IPS-15b (cell line): ENCODE measurements at regions not wholly inside any gene's neighbourhood (a gene's known extent, or its start where the extent isn't known, plus 50 kb on each side); places are given as distances from the start of the nearest gene placed in this dataset.

ENCODE experiments used
- H3K27me3 ChIP-seq: one replicate; pipeline ENCODE4 v1.6.1; 2013; ENCODE audit warnings: low read length; ENCODE audit not compliant: control insufficient read depth, insufficient read depth
- H3K36me3 ChIP-seq: one replicate; pipeline ENCODE4 v1.6.1; 2013; ENCODE audit warnings: low read length; ENCODE audit not compliant: control insufficient read depth, insufficient read depth
- H3K4me1 ChIP-seq: one replicate; pipeline ENCODE4 v1.6.1; 2013; ENCODE audit warnings: mild to moderate bottlenecking, low read length; ENCODE audit not compliant: control insufficient read depth, insufficient read depth
- H3K4me3 ChIP-seq: one replicate; pipeline ENCODE4 v1.5.1; 2013; ENCODE audit warnings: low read depth, low read length
- H3K9ac ChIP-seq: one replicate; pipeline ENCODE4 v1.6.1; 2013; ENCODE audit warnings: low read depth, mild to moderate bottlenecking, low read length
- H3K9me3 ChIP-seq: one replicate; pipeline ENCODE4 v1.6.1; 2013; ENCODE audit warnings: mild to moderate bottlenecking, low read length; ENCODE audit not compliant: control insufficient read depth, insufficient read depth

GRCh38 chr20:41984031-41984430 lies 365.9 kb upstream of the CHD6 start:
- H3K36me3 ChIP-seq: no peaks in the 10 kb centered on the region
- no peaks in the 10 kb centered on the region for H3K4me1 ChIP-seq
- H3K4me3 ChIP-seq: no peak overlapping the region
- H3K9me3 ChIP-seq: no peaks in the 10 kb centered on the region
- no peak overlapping the region for H3K9ac ChIP-seq
- no peaks in the 10 kb centered on the region for H3K27me3 ChIP-seq

- Histone ChIP-seq H3K27me3 (no peaks in the 10 kb centered on the region), H3K9me3 (no peaks in the 10 kb centered on the region), H3K4me3 (no peak overlapping the region), H3K4me1 (no peaks in the 10 kb centered on the region), H3K36me3 (no peaks in the 10 kb centered on the region), H3K9ac (no peak overlapping the region)
Measured at GRCh38 chr20:41983159-41983558, 365.0 kb upstream of the CHD6 start.

- no peaks in the 10 kb centered on the region for H3K36me3 ChIP-seq
- H3K4me3 ChIP-seq: no peak overlapping the region
- H3K27me3 ChIP-seq: no peaks in the 10 kb centered on the region
- no peak overlapping the region for H3K9ac ChIP-seq
- peaks cover 4% of the 10 kb centered on the region for H3K4me1 ChIP-seq
- no peaks in the 10 kb centered on the region for H3K9me3 ChIP-seq
Measured at GRCh38 chr20:41981746-41982145, 363.6 kb upstream of the CHD6 start.

GRCh38 chr20:41978875-41979274 lies 360.7 kb upstream of the CHD6 start:
- no peaks in the 10 kb centered on the region for H3K9me3 ChIP-seq
- H3K27me3 ChIP-seq: no peaks in the 10 kb centered on the region
- peaks cover 4% of the 10 kb centered on the region for H3K4me1 ChIP-seq
- no peak overlapping the region for H3K4me3 ChIP-seq
- no peaks in the 10 kb centered on the region for H3K36me3 ChIP-seq
- H3K9ac ChIP-seq: no peak overlapping the region

- Histone ChIP-seq H3K36me3 (no peaks in the 10 kb centered on the region), H3K4me3 (no peak overlapping the region), H3K4me1 (peaks cover 4% of the 10 kb centered on the region), H3K9me3 (no peaks in the 10 kb centered on the region), H3K27me3 (no peaks in the 10 kb centered on the region), H3K9ac (no peak overlapping the region)
Measured at GRCh38 chr20:41978246-41978790, 360.1 kb upstream of the CHD6 start.

- H3K9ac ChIP-seq: no peak overlapping the region
- H3K27me3 ChIP-seq: no peaks in the 10 kb centered on the region
- no peaks in the 10 kb centered on the region for H3K36me3 ChIP-seq
- no peak overlapping the region for H3K4me3 ChIP-seq
- no peaks in the 10 kb centered on the region for H3K4me1 ChIP-seq
- H3K9me3 ChIP-seq: no peaks in the 10 kb centered on the region
Measured at GRCh38 chr20:41969656-41970055, 351.5 kb upstream of the CHD6 start.

GRCh38 chr20:41960166-41960565 lies 342.0 kb upstream of the CHD6 start:
- no peaks in the 10 kb centered on the region for H3K27me3 ChIP-seq

GRCh38 chr20:41958391-41958790 lies 340.2 kb upstream of the CHD6 start:
- H3K9me3 ChIP-seq: no peaks in the 10 kb centered on the region
- no peak overlapping the region for H3K9ac ChIP-seq
- no peaks in the 10 kb centered on the region for H3K27me3 ChIP-seq
- no peak overlapping the region for H3K4me3 ChIP-seq
- no peaks in the 10 kb centered on the region for H3K4me1 ChIP-seq
- no peaks in the 10 kb centered on the region for H3K36me3 ChIP-seq

More at GRCh38 chr20:41960166-41960565, 342.0 kb upstream of the CHD6 start:
- no peaks in the 10 kb centered on the region for H3K9me3 ChIP-seq
- H3K36me3 ChIP-seq: no peaks in the 10 kb centered on the region
- H3K4me3 ChIP-seq: no peak overlapping the region
- H3K4me1 ChIP-seq: no peaks in the 10 kb centered on the region
- H3K9ac ChIP-seq: no peak overlapping the region

- H3K27me3 ChIP-seq: no peaks in the 10 kb centered on the region
- H3K9ac ChIP-seq: no peak overlapping the region
- H3K4me1 ChIP-seq: no peaks in the 10 kb centered on the region
- no peak overlapping the region for H3K4me3 ChIP-seq
- no peaks in the 10 kb centered on the region for H3K9me3 ChIP-seq
- no peaks in the 10 kb centered on the region for H3K36me3 ChIP-seq
Measured at GRCh38 chr20:41956338-41957074, 338.3 kb upstream of the CHD6 start.

- Histone ChIP-seq H3K27me3 (no peaks in the 10 kb centered on the region), H3K9ac (no peak overlapping the region), H3K4me3 (no peak overlapping the region), H3K4me1 (no peaks in the 10 kb centered on the region), H3K9me3 (no peaks in the 10 kb centered on the region), H3K36me3 (no peaks in the 10 kb centered on the region)
Measured at GRCh38 chr20:41952166-41952565, 334.0 kb upstream of the CHD6 start.

- Histone ChIP-seq H3K4me3 (no peak overlapping the region), H3K4me1 (no peaks in the 10 kb centered on the region), H3K27me3 (no peaks in the 10 kb centered on the region), H3K9ac (no peak overlapping the region), H3K36me3 (no peaks in the 10 kb centered on the region), H3K9me3 (no peaks in the 10 kb centered on the region)
Measured at GRCh38 chr20:41951615-41952014, 333.4 kb upstream of the CHD6 start.

GRCh38 chr20:41939659-41940058 lies 321.5 kb upstream of the CHD6 start:
- no peaks in the 10 kb centered on the region for H3K9me3 ChIP-seq
- no peaks in the 10 kb centered on the region for H3K4me1 ChIP-seq
- H3K27me3 ChIP-seq: no peaks in the 10 kb centered on the region
- H3K36me3 ChIP-seq: no peaks in the 10 kb centered on the region
- H3K4me3 ChIP-seq: no peak overlapping the region
- H3K9ac ChIP-seq: no peak overlapping the region
